T-helper 9 cell (primary cell): ENCODE measurements at regions not wholly inside any gene's neighbourhood (a gene's known extent, or its start where the extent isn't known, plus 50 kb on each side); places are given as distances from the start of the nearest gene placed in this dataset.
"Not testable (repeated sequence)": the region's sequence is repeated elsewhere in the genome, so short reads cannot be mapped to it uniquely, and the experiment has no call there.

Experiments
- DNase-seq: peaks from one replicate; pipeline ENCODE4 v3.0.0-alpha.2; 2020

DNA sequence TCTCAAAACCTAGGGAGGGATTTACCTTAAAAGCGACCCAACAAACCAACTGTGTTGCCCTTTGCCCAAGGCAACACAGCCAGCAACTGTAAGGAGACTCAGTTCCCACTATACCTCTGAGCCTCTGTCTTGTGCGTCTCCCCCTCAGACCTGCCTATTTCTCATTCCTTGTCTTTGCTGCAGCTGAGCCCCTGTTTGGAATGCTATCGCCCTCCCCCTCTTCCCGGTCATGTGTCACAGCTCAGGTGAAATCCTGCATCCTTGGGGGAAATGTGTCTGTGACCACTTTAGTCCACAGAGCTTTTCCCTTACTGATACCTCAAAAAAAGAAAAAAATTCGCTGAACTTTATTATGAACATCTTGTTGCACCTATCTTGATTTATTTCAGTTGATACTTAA is 52.0 kb upstream of the LRIG1 start:
- no peak for DNase-seq

DNA sequence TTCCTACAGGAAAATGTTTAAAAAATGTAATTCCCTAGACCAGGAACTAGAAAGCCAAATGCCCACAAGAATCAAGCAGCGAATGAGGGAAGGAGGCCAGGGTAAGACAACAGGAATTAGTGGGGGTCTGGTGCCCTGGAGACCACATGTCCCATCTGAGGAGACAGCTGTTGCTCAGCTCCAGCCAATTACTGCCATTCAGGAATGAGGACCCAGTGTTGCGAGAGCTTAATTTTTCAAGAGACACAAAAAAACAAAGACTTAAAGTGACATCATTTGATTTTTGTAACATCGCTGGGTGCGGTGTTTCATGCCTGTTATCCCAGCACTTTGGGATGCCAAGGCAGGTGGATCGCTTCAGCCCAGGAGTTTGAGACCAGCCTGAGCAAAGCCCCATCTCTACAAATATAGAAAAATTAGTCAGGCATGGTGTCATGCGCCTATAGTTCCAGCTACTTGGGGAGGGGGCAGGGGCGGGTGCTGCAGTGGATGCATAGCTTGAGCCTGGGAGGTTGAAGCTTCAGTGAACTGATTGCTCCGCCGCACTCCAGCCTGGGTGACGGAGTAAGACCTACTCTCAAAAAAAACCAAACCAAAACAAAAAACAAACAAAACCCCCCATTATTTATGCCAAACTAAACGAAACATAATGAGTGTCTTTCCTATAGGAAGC is 52.8 kb upstream of the LRIG1 start:
- DNase-seq, result no peak

DNA sequence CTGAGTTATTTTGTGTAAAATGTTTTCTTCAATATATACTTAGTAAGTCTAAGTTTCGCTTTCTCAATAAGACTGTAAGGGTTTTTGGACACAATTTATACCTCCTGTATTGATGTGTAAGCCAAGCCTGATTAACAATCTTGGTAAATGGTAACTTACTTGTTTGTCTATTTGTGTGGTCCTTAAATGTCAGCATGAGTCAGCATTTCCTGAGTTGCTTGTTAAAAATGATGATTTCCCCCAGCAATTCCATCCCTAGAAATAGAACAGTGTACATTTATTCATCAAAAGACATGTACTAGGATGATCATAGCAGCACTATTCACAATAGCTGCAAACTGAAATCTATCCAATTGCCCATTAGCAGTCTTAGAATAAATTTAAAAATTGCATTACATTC is 53.4 kb upstream of the LRIG1 start:
- DNase-seq, result no peak

DNA sequence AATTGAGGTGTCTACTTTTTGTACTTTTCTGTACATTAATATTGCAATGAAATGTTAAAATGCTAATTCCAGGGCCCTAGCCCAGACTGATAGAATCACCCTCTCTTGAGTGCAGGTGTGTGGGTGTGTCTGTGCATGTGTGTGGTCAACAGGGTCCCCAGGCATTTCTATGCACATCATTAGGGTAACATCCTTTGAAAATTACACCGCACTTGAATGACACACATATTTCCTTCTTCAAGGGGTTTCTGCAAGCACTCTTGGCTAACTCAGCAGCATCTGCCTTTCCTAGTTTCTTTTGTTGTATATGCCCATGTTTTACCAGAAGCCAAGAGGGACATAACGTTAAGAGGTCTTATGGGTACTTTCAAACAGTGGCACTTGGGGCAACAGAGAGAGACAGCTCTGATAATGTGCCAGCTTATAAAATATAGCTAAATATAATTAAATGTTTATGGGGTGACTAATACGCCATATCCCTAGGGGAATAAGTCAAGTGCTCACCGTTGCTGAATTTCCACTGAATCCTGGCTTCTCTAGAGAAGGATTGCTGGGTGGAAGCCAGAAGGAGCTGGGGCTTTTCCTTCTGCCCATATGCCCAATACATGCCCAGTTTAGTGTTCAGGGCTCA is 54.5 kb upstream of the LRIG1 start:
- DNase-seq, result no peak

DNA sequence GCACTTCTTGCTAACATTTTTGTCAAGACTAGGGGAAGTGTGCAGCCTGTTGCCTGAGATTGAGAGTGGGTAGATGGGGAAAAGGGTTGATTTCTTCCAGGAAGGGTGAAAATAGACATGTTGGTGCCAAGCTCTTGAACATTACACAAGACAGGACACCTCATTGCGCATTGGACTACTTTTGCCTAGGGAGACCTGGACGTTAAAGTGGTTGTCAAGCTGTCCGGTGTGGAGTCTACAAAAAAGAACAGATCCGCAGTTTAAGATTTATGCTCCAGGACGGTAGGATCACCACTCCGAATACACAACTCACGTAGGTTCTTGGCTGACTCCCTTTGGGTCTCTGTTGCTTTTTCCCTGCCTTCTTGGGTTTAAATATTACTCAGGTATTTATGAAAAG is 56.3 kb upstream of the LRIG1 start:
- DNase-seq, result no peak

DNA sequence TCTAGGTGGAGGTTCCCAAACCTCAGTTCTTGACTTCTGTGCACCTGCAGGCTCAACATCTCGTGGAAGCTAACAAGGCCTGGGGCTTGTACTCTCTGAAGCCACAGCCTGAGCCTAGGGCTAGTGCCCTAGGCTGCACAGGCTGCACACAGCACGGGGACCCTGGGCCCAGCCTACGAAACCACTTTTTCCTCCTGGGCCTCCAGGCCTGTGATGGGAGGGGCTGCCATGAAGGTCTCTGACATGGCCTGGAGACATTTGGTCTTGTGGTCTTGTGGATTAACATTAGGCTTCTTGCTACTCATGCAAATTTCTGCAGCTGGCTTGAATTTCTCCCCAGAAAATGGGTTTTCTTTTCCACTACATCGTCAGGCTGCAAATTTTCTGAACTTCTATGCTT is 59.1 kb upstream of the LRIG1 start:
- DNase-seq, result not testable (repeated sequence)

DNA sequence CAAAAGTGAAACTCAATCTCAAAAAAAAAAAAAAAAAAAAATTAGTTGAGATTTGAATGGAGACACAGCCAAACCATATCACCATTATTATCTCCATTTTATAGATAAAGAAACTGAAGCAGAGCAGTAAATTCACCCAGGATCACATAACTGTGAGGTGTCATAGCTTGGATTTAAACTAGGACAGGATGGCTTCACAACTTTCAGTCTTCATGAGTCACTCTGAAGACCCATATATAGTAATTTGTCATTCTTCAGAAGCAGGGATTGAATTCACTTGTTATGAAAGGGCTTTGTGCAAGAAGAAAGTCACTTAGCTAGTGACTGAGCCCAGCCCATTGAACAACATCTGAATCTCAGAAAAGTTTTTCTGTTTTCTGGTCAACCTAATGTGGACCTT is 60.5 kb upstream of the LRIG1 start:
- DNase-seq, result no peak

DNA sequence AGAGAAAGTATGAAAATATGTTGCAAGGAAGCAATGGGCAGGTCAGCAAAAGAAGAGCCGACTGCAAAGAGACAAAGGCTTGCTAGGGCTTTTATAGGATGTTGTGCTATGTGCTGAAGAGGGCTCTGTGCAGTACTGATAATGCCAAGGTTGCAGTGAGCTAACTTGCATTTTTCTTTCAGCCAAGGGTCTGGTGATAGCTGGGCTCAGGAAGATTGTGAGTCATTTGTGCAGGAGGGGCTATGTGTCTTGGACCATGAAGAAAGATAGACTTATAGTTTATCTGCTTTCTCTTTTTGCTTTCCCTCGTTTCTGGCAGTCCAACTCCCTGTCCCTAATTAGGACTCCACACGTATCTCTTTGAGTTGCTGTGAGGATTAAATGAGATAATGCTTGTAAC is 64.5 kb upstream of the LRIG1 start:
- no peak for DNase-seq

DNA sequence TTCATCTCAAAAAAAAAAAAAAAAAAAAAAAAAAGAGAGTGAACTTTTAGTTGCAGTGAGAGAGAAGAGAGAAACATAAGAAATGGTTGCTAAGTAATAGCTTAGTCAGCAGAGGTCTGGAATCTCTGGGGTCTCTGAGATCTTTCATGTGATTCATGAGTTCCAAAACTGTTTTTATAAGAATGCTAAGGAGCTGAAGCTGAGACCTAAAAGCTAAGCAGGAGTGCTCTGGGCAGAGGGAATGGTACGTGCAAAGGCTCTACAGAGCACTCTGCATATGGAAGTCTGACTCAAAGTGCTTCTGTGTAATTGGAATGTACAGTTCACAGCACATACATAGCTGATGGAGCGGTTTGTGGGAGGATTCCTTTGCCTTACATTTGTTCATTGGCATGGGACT is 66.3 kb upstream of the LRIG1 start:
- DNase-seq, result no peak

DNA sequence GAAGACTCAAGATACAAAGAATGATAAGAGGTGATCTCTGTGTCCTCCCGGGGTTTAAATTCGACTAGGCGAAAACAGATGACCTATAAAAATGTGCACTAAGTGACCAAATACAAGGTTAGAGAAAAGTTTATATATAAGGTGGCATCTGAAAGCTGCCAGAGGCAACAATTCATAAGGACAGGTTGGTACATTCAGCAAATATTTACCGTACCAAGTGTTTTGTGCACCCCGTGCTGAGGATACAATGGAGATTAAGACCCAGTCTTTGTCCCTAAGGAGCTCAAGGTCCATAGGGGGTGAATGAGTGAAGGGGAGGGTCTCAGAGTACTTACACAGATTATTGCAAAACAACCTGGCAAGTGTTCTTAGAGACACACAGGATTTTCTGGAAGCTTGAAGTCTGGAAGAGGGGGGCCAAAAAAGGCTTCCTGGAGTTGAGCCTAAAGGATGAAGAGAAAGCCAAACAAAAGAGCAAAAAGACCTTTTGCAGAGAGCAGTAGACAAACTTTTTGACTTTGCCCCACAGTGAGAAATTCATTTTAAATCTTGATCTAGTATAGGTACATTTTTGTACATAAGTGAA is 71.4 kb upstream of the LRIG1 start:
- DNase-seq, result no peak

DNA sequence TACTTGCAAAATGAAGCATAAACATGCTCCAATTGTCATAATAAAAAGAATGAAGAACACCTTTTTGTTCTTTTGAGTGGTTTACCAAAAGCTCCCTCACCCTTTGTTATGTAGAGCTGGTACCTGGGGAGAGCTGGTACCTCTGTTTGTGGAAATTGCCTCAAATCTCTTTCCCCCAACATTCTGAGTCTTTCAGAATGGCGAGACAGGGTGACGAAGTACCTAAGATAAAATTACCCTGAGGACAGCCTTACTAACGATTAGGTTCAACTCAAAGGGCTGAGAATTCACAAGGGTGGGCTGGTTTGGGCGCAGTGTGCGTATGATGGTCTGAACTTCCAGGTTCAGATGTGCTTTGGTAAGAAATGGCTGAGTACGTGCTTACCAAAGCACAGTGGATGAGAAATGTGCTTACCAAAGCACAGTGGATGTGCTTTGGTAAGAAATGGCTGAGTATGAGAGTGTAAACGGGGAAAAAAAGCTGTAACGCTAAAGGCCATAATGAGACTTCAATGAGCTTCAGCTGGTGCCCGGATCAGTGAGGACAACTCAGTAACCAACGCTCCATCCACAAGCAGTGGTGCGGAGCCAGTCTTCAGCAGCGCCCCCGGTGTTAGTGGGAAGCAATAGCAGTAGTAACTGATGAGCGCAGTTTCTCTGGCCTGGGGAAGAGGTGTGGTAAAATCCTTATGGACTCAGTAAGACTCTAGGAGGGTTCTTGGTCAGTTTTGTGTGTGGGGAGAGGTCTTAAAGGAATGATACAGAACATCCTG is 72.3 kb upstream of the LRIG1 start:
- peak; percentile 4 for DNase-seq

DNA sequence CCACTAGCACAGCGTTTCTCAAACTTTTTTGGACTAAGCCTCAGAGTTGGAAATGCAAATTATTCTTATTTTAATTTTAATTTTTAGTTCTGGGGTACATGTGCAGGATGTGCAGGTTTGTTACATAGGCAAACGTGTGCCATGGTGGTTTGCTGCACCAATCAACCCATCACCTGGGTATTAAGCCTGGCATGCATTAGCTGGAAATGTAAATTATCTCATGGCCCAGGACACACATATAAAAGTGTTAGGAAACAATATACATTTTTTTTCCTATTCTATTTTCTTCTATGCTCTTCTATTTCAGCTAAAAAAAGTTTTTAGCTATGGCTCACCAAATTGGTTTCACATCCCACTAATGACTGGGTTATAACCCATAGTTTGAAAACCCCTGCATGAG is 73.3 kb upstream of the LRIG1 start:
- no peak for DNase-seq

DNA sequence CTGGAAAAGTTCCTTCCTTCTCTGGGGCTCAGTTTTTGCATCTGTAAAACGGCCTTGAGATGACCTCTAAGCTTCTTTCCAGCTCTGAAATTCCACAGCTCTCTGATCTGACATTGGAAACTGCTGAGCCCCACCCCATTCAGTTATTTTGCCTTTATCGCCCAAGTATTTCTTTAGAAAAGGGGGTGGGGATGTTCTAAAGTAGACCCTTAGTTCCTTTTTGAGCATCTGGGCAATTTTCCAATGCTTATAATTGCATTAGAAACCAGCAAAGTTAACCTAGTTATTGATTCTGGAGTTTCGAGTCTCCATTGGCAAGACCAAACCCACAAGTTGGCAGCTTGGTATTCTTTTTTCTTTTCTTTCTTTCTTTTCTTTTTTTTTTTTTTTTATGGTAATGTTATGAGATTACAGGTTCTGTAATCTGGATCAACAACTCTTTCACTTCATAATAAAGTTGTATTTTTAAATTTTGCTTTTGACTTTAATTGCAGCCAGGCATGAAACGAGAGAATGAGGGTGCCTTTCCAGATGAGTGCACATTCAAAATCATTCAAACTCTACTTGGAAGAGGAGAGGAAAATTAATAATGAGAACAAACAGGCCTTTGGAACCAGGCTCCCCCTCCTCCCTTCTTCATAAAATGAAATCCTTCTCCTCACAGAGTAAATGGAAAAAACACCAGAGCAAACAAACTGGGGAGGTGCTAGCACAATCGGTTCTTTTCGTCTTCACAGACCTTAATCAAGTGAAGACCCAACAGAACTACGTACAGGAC is 76.8 kb upstream of the LRIG1 start:
- no peak for DNase-seq

DNA sequence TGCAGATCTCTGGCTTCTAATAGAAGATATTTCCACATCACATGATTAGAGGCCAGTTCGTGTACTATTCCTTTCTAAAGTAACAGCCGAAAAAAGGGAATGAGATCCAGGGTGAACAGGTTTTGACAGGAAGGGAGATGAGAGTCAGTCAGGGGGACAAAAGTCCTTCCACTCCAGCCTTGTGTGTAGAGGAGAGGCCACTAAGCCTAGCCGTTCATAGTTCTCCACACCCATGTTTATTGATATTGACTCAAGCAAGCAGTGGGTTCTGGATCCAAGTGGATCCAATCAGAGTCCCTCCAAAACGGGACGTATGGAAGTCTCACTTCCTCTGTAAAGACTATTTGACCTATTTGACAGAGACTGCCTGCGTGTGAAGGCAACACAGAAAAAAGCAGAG is 80.4 kb upstream of the LRIG1 start:
- no peak for DNase-seq

DNA sequence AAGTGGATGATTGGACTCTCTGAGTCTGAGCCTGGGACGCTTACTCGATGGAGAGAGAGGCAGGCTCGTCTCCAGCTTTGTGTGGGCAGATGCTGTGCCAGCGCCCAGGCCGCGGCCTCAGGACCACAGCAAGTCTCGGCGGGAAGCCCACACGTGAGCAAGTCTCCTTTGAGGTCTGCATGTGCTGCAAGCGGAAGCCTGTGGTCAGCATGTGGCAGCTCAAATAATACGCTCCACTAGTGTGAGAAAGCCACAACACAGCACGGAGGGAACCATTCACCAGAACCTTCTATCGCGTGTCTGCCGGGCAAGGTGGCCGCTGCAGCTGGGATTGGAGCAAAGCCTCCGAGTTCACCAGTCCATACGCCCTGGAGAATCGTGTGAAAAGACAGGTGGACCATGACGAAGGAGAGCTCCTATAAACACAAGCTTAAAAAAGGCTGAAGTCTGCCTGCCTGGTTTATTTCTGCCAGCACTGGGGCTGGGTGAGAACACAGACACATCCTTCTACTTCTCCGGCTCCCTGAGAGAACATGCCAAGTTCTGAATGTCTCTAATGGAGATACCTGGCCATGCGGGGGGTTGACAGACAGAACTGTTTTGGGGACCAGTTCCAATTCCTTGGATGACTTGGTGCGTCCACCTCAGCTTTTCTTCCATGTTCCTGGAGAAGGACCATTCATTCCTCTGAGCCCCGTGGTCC is 82.0 kb upstream of the LRIG1 start:
- peak; percentile 42 for DNase-seq

DNA sequence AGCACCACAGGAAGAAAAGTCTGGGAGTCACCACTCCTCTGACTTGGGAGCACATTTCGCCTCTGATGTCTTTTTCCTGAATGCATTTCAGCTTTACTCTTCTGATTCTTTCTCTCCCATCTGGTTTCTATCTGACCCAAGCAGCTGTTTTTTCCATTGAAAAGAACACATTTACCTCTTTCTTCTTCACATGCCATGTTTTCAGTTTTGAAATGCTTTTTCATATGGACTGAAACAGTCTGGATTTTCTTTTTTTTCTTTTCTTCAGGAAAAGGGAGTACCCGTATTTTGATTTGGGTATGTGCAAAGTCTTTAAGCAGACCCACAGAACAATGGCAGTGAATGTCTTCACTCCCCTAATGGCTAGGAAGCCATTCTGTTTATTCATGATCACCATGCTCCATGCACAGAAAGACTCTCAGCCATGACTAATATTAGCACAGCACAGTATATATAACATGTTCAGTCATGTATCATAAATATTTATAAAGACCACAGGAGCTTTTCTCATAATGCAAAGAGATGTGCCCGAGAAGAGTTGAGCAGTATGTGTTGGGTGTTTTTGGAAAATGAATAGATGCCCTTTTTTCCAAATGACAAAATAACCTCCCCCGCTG is 82.7 kb upstream of the LRIG1 start:
- no peak for DNase-seq

DNA sequence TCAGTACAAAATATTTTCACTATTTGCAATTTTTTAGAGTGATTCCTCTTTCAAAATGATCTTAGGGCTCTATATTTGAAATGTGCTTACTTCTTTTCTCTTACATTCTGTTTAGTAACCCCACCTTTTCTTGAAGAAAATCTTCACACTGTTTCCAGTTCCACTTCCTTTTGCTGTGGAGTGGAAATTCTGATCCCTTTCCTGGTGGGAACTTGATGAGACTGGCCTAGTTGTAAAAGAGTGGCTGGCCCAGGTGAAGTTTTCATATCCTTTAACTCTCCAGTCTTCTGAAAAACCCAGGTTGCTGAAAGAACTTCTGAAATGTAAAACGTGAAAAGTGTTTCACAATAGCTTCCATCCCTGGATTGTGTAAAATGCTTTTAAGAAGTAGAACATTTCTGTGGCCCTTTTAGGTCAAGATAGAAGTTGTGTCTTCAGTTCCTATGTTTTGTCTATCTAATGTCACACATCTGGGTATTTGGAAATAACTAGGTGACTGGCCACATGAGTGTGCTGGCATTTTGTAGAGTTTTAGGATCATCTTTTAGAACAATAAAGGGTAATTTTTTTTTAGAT is 84.8 kb upstream of the LRIG1 start:
- DNase-seq, result no peak

DNA sequence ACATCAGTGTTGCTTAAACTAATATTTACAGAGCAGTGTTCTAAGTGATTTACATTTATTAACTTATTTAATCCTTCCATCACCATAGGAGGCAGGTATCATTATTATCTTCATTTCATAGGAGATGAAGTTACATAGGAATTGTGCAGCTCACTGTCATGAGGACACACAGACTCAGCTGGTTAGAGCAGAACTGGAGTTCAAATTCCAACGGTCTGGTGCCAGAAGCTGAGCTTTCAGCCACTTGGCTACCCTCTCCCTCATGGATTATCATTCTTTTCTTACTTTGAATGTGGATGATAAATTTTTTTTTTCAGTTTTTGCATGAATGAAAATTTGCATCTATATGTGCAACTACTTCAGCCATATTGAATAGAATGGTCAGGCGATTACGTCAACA is 86.0 kb upstream of the LRIG1 start:
- no peak for DNase-seq

DNA sequence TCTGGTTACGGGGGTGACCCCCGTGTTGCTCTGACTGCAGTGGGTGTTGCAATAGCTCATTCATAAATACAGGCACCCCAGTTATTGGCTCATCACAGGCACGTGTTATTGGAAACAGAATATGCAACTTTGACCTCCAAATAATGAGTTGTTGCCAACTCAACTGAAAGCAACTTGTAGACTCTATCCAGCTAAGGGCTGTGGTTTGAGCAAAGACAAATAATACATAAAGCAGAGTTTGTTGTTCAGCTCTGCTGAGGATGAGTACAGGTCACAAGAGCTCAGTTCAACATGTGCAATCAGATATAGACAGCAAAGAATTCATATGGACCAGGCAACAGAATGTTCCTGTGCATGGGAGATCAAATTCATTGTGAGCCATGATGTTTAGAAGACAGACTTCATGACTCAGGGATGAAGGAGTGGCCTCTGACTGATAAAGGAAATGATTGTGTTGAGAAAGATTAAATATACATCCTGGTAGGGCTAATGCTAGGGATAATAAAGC is 87.6 kb upstream of the LRIG1 start:
- no peak for DNase-seq

DNA sequence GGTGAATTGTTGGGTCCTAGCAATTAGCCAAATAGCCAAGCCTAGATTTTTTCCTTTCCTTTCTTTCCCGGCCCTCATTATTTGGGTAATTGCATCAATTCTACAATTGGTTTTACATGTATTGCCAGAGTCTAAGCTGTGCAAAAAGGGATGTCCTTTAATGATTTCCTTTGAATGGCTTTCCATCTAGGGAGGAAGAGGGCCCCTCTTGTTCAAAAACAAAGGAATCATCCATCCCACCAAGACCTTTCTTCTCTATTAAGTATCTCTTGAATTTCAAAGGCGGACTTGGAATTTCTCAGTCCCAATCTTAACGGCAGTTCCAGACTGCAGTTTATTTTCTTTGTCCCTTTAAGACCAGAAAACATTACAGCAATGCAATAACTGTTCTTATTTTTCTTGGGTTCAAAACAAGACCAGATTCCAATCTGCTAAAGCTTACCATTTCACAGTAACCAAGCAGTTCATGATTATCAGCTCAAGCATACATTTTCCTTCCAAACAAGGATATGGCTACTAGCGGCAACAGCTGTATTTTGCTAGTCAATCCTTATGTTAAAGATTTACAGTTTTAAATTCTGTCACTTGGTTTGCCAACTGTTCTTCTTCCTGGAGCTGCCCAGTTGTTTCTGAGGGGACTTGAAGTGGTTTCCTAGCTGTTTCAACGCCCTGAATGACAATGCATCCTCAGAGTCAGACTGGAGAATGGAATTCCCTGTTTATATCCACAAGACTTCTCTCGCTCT is 91.4 kb upstream of the LRIG1 start:
- no peak for DNase-seq
